Stomach (tissue), 4 donors: ENCODE measurements at regions not wholly inside any gene's neighbourhood (a gene's known extent, or its start where the extent isn't known, plus 50 kb on each side); places are given as distances from the start of the nearest gene placed in this dataset.
"Not testable (repeated sequence)": the region's sequence is repeated elsewhere in the genome, so short reads cannot be mapped to it uniquely, and the experiment has no call there.

Experiments used
- CTCF ChIP-seq, 7 experiments: fragments of 450-650 bp in 4 of 7; fragments of 200-600 bp in 3 of 7; sonication (generic) in 3 of 7; IDR thresholded peaks; one replicate each; pipeline ENCODE4 v1.5.1; 2016 to 2019; ENCODE audit warnings: antibody characterized with exemption in 7 of 7, control low read depth in 2 of 7, mild to moderate bottlenecking in 1 of 7
- POLR2A ChIP-seq, 4 donors: fragments of 450-650 bp; IDR thresholded peaks; one replicate each; pipeline ENCODE4 v1.6.1; 2016; ENCODE audit warnings: antibody characterized with exemption in 4 of 4, control low read depth in 2 of 4, mild to moderate bottlenecking in 1 of 4, moderate library complexity in 1 of 4
- POLR2AphosphoS5 ChIP-seq, 3 donors: sonication (generic); formaldehyde crosslinking; IDR thresholded peaks; one replicate each; pipeline ENCODE4 v1.6.1; 2016; ENCODE audit warnings: antibody characterized with exemption in 3 of 3

- not testable (repeated sequence) for TF ChIP-seq POLR2A, CTCF, POLR2AphosphoS5 (IDR thresholded peaks at IDR 0.05)
Measured at GRCh38 chr11:67788341-67788695, 113.9 kb upstream of the ALDH3B2 start.
